Skeletal muscle satellite cell (primary cell): ENCODE measurements at regions not wholly inside any gene's neighbourhood (a gene's known extent, or its start where the extent isn't known, plus 50 kb on each side); places are given as distances from the start of the nearest gene placed in this dataset.
"Not testable (repeated sequence)": the region's sequence is repeated elsewhere in the genome, so short reads cannot be mapped to it uniquely, and the experiment has no call there.

Source experiments
- H3K27me3 ChIP-seq: 2 replicates; pipeline ENCODE4 v1.7.0; 2013; ENCODE audit warnings: low read length; ENCODE audit not compliant: control insufficient read depth, insufficient read depth
- H3K36me3 ChIP-seq: 2 replicates; pipeline ENCODE4 v1.7.0; 2013; ENCODE audit warnings: mild to moderate bottlenecking, control low read depth, low read length; ENCODE audit not compliant: insufficient read depth
- H3K4me1 ChIP-seq: 2 replicates; pipeline ENCODE4 v1.7.0; 2013; ENCODE audit warnings: low read length; ENCODE audit not compliant: control insufficient read depth, insufficient read depth
- H3K4me2 ChIP-seq: 2 replicates; pipeline ENCODE4 v1.7.0; 2013; ENCODE audit warnings: mild to moderate bottlenecking, low read length
- H3K4me3 ChIP-seq: 2 replicates; pipeline ENCODE4 v1.7.0; 2013; ENCODE audit warnings: low read length
- H3K9ac ChIP-seq: 2 replicates; pipeline ENCODE4 v1.7.0; 2013; ENCODE audit warnings: mild to moderate bottlenecking, low read depth, low read length, moderate library complexity
- H3K9me3 ChIP-seq: replicated peaks from 2 replicates; pipeline ENCODE4 v1.7.0; 2013; ENCODE audit warnings: mild to moderate bottlenecking, control low read depth, low read length

- Histone ChIP-seq H3K4me2 (no peak overlapping the region), H3K9me3 (peaks cover 10% of the 10 kb centered on the region), H3K4me1 (no peaks in the 10 kb centered on the region), H3K27me3 (no peaks in the 10 kb centered on the region), H3K36me3 (no peaks in the 10 kb centered on the region), H3K4me3 (no peak overlapping the region), H3K9ac (no peak overlapping the region)
Observed at GRCh38 chr22:34608106-34608505, 457.9 kb upstream of the ISX start.

DNA sequence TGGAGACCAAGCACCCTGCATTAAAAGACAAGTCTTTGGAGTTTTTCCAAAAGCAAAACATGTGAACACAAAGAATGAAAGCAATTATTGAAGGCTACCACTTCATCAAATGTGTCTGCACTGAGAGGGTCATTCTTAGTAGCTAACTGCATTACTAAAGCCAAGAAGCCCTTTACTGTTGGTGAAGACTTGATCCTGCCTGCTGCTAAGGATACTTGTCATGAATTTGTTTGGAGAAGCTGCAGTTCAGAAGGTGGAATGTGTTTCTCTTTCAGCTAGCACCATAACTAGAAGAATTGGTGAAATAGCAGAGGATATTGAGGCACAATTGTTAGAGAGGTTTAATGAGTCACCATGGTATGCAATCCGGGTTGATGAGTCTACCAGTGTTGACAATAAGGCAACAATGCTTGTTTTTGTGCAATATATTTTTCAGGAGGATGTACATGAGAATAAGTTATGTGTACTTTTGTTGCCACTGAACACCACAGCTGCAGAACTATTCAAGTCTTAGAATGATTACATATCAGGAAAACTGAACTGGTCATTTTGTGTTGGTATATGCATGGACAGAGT, 457.3 kb upstream of the ISX start:
- no peaks in the 10 kb centered on the region for H3K4me1 ChIP-seq
- no peaks in the 10 kb centered on the region for H3K36me3 ChIP-seq
- H3K4me3 ChIP-seq: no peak overlapping the region
- no peak overlapping the region for H3K9ac ChIP-seq
- no peak overlapping the region for H3K4me2 ChIP-seq
- H3K27me3 ChIP-seq: no peaks in the 10 kb centered on the region
- peaks cover 9% of the 10 kb centered on the region for H3K9me3 ChIP-seq

- no peak overlapping the region for H3K9ac ChIP-seq
- no peaks in the 10 kb centered on the region for H3K4me1 ChIP-seq
- no peak overlapping the region for H3K4me3 ChIP-seq
- H3K4me2 ChIP-seq: no peak overlapping the region
- H3K27me3 ChIP-seq: no peaks in the 10 kb centered on the region
- H3K36me3 ChIP-seq: no peaks in the 10 kb centered on the region
- peaks cover 14% of the 10 kb centered on the region for H3K9me3 ChIP-seq
Observed at GRCh38 chr22:34609646-34610045, 456.3 kb upstream of the ISX start.

- Histone ChIP-seq H3K4me1 (no peaks in the 10 kb centered on the region), H3K36me3 (no peaks in the 10 kb centered on the region), H3K9me3 (peaks cover 6% of the 10 kb centered on the region), H3K9ac (no peak overlapping the region), H3K27me3 (no peaks in the 10 kb centered on the region), H3K4me2 (no peak overlapping the region), H3K4me3 (no peak overlapping the region)
Observed at GRCh38 chr22:34620161-34620560, 445.8 kb upstream of the ISX start.

GRCh38 chr22:34620832-34621231, 445.1 kb upstream of the ISX start:
- H3K4me3 ChIP-seq: no peak overlapping the region
- no peaks in the 10 kb centered on the region for H3K4me1 ChIP-seq

DNA sequence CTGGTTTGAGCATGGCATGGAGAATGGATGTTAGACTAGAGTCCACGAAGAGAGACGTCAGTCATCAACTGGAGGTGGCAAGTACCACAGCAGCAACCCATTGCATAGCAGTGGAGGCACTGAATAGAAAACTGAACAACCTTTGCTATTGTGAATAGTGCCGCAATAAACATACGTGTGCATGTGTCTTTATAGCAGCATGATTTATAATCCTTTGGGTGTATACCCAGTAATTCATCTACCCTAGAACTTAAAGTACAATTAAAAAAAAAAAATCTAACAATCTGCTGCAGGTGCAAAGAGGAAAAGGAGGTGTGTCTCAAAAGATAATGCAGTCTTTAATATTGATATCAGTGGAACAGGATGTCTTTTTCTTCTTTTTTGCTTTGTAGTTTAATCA, 443.4 kb upstream of the ISX start:
- Histone ChIP-seq H3K27me3 (no peaks in the 10 kb centered on the region), H3K9ac (no peak overlapping the region), H3K9me3 (peaks cover 6% of the 10 kb centered on the region), H3K36me3 (no peaks in the 10 kb centered on the region), H3K4me2 (no peak overlapping the region), H3K4me1 (no peaks in the 10 kb centered on the region), H3K4me3 (no peak overlapping the region)

More at GRCh38 chr22:34620832-34621231, 445.1 kb upstream of the ISX start:
- Histone ChIP-seq H3K9ac (no peak overlapping the region), H3K4me2 (no peak overlapping the region), H3K36me3 (no peaks in the 10 kb centered on the region), H3K9me3 (peaks cover 6% of the 10 kb centered on the region), H3K27me3 (no peaks in the 10 kb centered on the region)

- H3K4me3 ChIP-seq: no peak overlapping the region
Observed at GRCh38 chr22:34623580-34623979, 442.4 kb upstream of the ISX start.

DNA sequence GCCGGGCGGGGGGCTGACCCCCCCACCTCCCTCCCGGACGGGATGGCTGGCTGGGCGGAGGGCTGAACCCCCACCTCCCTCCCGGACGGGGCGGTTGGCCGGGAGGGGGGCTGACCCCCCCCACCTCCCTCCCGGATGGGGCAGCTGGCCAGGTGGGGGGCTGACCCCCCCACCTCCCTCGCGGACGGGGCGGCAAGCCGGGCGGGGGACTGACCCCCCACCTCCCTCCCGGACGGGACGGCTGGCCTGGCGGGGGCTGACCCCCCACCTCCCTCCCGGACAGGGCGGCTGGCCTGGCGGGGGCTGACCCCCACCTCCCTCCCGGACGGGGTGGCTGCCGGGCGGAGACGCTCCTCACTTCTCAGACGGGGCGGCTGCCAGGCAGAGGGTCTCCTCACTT, 440.1 kb upstream of the ISX start:
- H3K4me2 ChIP-seq, H3K4me3 ChIP-seq, H3K4me1 ChIP-seq, H3K27me3 ChIP-seq, H3K9ac ChIP-seq, H3K9me3 ChIP-seq, H3K36me3 ChIP-seq: not testable (repeated sequence)

More at GRCh38 chr22:34623580-34623979, 442.4 kb upstream of the ISX start:
- H3K4me1 ChIP-seq: no peaks in the 10 kb centered on the region
- peaks cover 6% of the 10 kb centered on the region for H3K9me3 ChIP-seq
- no peak overlapping the region for H3K9ac ChIP-seq
- H3K36me3 ChIP-seq: no peaks in the 10 kb centered on the region
- H3K27me3 ChIP-seq: no peaks in the 10 kb centered on the region
- H3K4me2 ChIP-seq: no peak overlapping the region

DNA sequence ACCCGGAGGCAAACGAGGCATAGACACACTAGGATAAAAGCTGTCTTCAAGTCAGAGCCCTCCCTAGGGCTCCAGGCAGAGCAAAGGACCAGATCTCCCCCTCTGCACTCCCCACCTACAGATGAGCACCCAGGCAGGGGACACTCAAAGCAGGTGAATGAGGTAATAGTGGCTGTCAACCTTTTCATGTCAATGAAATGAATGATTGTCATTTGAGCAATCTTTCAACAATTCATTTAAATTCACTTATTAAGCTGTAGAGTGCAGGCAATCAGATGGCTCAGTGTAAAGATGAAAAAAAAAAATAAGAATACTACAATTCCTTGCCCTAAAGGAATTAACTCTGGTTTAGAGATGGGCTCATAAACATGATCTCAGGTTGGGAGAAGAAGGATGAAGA, 427.8 kb upstream of the ISX start:
- H3K9me3 ChIP-seq: peaks cover under 1% of the 10 kb centered on the region
- no peak overlapping the region for H3K4me3 ChIP-seq
- H3K4me1 ChIP-seq: no peaks in the 10 kb centered on the region
- H3K9ac ChIP-seq: no peak overlapping the region
- no peaks in the 10 kb centered on the region for H3K36me3 ChIP-seq
- no peak overlapping the region for H3K4me2 ChIP-seq
- H3K27me3 ChIP-seq: no peaks in the 10 kb centered on the region

DNA sequence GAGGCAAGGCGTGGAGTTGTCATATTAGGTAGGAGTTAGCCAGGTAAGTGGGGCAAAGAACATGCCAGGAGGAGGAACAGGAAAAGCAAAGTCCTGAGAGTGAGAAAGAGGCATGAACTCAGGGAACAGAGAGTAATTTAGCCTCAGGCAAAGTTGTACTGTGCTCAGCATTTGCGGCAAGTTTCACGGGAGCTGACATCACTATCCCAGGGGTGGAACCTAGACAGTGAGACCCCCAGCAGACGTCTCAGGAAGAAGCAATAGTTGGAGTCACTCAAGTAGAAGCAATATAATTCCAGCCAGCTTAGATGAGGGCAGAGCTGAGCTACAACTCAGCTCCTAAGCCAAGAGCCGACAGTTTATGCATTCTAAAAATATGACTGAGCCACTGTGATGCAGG, 426.0 kb upstream of the ISX start:
- Histone ChIP-seq H3K4me1 (no peaks in the 10 kb centered on the region), H3K4me3 (no peak overlapping the region), H3K9me3 (peaks cover 8% of the 10 kb centered on the region), H3K4me2 (no peak overlapping the region), H3K9ac (no peak overlapping the region), H3K36me3 (no peaks in the 10 kb centered on the region), H3K27me3 (no peaks in the 10 kb centered on the region)

- no peaks in the 10 kb centered on the region for H3K27me3 ChIP-seq
- no peaks in the 10 kb centered on the region for H3K4me1 ChIP-seq
- no peak overlapping the region for H3K9ac ChIP-seq
- H3K4me3 ChIP-seq: no peak overlapping the region
- H3K4me2 ChIP-seq: no peak overlapping the region
- H3K36me3 ChIP-seq: no peaks in the 10 kb centered on the region
- H3K9me3 ChIP-seq: peaks cover 11% of the 10 kb centered on the region
Observed at GRCh38 chr22:34645375-34645774, 420.6 kb upstream of the ISX start.

DNA sequence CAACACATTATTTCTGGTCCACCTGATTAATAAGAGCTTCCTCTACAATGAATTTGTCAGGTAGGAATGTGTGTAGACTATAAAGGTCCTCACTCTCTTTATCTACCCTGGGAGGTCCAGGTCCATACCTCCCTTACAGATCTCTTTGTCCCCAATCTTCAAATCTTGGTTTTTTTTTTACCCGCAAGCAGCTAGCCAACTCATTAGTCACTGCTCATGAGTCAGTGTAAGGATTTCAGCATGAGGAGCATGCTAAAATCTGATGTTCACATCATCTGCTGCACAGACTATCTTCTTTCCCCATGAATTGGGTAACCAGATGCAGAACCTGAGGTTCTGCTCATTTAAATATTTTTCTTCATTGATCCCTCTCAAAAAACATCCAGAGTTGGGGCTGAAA, 397.0 kb upstream of the ISX start:
- Histone ChIP-seq H3K4me1 (no peaks in the 10 kb centered on the region), H3K4me3 (no peak overlapping the region), H3K9ac (no peak overlapping the region), H3K27me3 (no peaks in the 10 kb centered on the region), H3K4me2 (no peak overlapping the region), H3K9me3 (peaks cover 8% of the 10 kb centered on the region), H3K36me3 (no peaks in the 10 kb centered on the region)
